ENCODE measurements at regions not wholly inside any gene's neighbourhood (a gene's known extent, or its start where the extent isn't known, plus 50 kb on each side); places are given as distances from the start of the nearest gene placed in this dataset.
"Not testable (repeated sequence)": the region's sequence is repeated elsewhere in the genome, so short reads cannot be mapped to it uniquely, and the experiment has no call there.

DNA sequence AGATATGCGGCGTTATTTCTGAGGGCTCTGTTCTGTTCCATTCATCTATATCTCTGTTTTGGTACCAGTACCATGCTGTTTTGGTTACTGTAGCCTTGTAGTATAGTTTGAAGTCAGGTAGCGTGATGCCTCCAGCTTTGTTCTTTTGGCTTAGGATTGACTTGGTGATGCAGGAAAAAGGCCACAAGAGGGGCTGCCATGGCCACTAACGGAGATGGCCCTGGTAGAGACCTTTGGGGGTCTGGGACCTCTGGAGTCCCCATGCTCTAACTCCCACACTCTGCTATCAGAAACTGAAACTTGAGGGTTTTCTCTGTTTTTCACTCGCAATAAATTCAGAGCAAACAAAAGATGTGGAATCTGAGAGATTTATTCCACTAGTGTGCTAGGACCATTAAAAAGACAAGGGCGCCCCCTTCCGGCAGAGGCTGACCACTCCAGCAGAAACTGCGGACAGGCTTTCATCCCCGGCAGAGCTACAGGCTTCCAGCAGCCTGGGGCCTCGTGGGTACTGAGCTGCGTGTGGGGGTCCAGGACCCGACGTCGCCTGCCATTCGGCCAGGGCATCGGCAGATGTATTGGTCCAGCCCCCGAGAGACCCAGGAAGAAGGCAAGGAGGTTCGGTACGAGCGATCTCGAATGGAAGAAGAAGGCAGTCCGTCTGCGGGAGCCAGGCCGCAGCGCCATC, 775.1 kb downstream of the EPHA7 start:
- H3K27me3 Mint-ChIP-seq; H3K27ac Mint-ChIP-seq; H3K36me3 Mint-ChIP-seq; H3K4me1 Mint-ChIP-seq; ATAC-seq (ENCODE audit: low read depth in 2 of 2); DNase-seq; H3K4me3 Mint-ChIP-seq: not testable (repeated sequence)
- H3K9me3 Mint-ChIP-seq: peaks cover 0 to 15% (median 2%) of the 10 kb centered on the region in 7 donors

DNA sequence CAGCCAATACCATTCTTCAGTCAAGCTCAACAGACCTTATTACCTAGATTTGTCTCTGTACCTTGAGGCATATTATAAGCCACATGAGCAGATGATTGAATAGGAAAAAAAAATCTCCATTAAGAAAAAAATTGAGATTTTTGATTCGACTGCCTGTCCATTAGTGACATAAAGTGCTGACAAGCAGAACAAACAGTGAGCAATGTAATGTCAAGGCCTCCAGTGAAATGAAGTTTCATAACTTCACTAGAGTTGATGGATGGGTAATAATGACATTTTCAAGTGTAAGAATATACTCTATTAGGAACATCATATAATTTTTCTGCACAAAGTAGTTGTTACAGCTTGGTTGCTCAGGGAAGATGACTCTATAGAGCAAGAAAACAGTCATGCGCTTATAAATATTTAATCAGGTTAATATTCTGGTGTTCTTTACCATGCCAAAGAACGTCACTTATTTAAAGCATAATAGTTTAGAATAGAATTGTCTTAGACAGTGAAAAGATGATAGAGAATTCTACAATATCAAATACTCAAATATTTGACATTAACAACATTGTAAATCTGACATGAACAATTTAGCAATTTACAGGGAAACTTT, 783.7 kb downstream of the EPHA7 start:
- H3K4me3 Mint-ChIP-seq: no peak overlapping the region
- H3K4me1 Mint-ChIP-seq: no peaks in the 10 kb centered on the region
- peaks cover 0 to 8% (median 0%) of the 10 kb centered on the region in 7 donors for H3K9me3 Mint-ChIP-seq
- no peak for DNase-seq
- no peaks in the 10 kb centered on the region for H3K27me3 Mint-ChIP-seq
- no peak overlapping the region for H3K27ac Mint-ChIP-seq
- H3K36me3 Mint-ChIP-seq: no peaks in the 10 kb centered on the region
- ATAC-seq (ENCODE audit: low read depth in 2 of 2): no peak

DNA sequence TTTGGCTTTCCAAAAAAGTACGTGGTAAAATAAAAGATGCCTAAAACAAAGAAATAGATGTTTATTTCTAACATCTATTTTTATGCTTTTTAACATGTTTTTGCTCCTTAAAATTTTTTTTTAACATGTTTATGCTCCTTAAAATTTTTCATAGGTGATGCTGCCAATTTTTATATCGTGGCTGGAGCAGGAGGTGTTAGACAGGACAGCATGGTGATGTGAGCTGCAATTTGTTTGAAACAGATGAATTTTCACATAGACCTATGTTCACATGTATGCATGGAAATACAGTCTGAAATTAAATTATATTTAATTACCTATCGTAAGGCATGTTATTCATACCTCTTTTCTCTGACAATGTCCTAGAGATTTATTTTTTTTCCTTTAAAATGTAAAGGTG, 784.8 kb downstream of the EPHA7 start:
- Mint-ChIP-seq H3K27ac (no peak overlapping the region), H3K9me3 (peaks cover 0 to 8% (median 0%) of the 10 kb centered on the region in 7 donors), H3K27me3 (no peaks in the 10 kb centered on the region), H3K4me1 (no peaks in the 10 kb centered on the region), H3K36me3 (no peaks in the 10 kb centered on the region), H3K4me3 (no peak overlapping the region)
- ATAC-seq (ENCODE audit: low read depth in 2 of 2): no peak
- no peak for DNase-seq

DNA sequence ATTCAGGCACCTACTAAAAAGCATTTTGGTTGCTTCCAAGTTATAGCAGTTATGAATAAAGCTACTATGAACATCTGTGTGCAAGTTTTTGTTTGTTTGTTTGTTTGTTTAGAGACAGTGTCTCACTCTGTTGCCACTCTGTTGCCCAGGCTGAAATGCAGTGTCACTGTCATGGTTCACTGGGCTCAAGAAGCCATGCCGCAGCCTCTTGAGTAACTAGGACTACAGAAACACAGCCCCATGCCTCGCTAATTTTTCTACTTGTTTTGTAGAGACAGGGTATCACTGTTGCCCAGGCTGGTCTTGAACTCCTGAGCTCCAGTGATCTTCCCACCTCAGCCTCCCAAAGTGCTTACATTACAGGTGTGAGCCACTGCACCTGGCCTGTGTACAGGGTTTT, 795.9 kb downstream of the EPHA7 start:
- H3K36me3 Mint-ChIP-seq: no peaks in the 10 kb centered on the region

DNA sequence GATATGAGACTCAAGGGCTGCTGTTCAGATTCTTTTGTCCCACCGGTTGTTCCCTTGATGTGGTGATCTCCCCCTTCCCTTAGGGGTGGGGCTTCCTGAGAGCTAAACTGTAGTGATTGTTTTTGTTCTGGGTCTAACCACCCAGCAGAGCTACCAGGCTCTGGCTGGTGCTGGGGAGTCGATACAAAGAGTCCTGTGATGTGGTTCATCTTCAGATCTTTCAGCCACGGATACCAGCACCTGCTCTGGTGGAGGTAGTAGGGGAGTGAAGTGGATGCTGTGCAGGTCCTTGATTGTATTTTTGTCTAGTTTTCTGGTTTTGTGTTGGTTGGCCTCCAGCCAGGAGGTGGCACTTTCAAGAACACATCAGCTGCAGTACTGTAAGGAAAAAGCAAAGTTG, 801.6 kb downstream of the EPHA7 start:
- no peaks in the 10 kb centered on the region for H3K27me3 Mint-ChIP-seq
- DNase-seq (no peak), ATAC-seq (ENCODE audit: low read depth in 2 of 2) (no peak)
- no peaks in the 10 kb centered on the region for H3K36me3 Mint-ChIP-seq
- H3K4me1 Mint-ChIP-seq: no peaks in the 10 kb centered on the region
- no peak overlapping the region for H3K27ac Mint-ChIP-seq
- peaks cover 4 to 13% (median 8%) of the 10 kb centered on the region in 7 donors for H3K9me3 Mint-ChIP-seq
- no peak overlapping the region for H3K4me3 Mint-ChIP-seq

More for the DNA sequence above, 795.9 kb downstream of the EPHA7 start:
- no peaks in the 10 kb centered on the region for H3K4me1 Mint-ChIP-seq
- H3K27ac Mint-ChIP-seq: no peak overlapping the region
- ATAC-seq (ENCODE audit: low read depth in 2 of 2) (no peak), DNase-seq (no peak)
- H3K27me3 Mint-ChIP-seq: no peaks in the 10 kb centered on the region
- H3K4me3 Mint-ChIP-seq: no peak overlapping the region
- H3K9me3 Mint-ChIP-seq: peaks cover 3 to 19% (median 8%) of the 10 kb centered on the region in 7 donors

DNA sequence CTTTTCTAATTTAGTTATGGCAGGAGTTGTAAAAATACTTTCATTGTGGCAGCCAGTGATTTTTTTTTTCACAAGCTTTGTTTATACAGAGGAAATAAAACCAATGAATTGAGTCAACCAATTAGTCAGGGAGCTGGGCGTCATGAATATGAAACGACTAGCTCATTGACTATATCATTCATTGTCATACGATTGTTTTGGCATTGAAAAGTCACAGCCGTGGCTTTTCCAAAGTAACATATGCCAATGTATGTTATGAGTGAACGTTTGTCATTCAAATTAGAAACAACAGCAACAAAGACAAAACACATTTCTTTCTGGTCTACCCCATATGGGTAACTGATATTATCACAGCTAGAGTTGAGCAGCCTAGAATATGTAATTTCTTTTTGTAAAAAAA, 810.6 kb downstream of the EPHA7 start:
- Mint-ChIP-seq H3K27me3 (no peaks in the 10 kb centered on the region), H3K27ac (no peak overlapping the region), H3K36me3 (no peaks in the 10 kb centered on the region), H3K4me1 (no peaks in the 10 kb centered on the region), H3K9me3 (peaks cover 2 to 12% (median 7%) of the 10 kb centered on the region in 7 donors), H3K4me3 (no peak overlapping the region)
- DNase-seq (no peak), ATAC-seq (ENCODE audit: low read depth in 2 of 2) (no peak)

DNA sequence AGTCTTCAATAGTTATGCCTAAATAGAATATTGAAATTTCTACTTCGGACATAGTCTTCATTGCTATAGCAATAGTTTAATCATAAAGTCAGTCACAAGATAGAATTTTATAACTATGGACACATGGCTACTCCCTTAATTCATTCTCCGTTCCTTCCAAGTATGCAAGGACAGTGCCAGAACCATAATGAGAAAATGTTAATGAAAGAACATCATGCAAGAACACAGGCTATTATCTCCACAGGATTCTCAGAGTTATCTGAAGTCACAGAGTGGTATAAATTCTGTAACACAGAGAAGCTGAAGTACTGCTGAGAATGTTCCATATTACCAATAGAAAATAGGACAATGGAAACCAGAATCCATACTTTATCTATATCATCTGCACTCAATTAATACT, 826.2 kb downstream of the EPHA7 start:
- H3K4me3 Mint-ChIP-seq: no peak overlapping the region
- DNase-seq: no peak
- no peaks in the 10 kb centered on the region for H3K4me1 Mint-ChIP-seq
- ATAC-seq (ENCODE audit: low read depth in 2 of 2): no peak
- H3K27me3 Mint-ChIP-seq: no peaks in the 10 kb centered on the region
- H3K36me3 Mint-ChIP-seq: no peaks in the 10 kb centered on the region
- no peak overlapping the region for H3K27ac Mint-ChIP-seq
- peaks cover 0 to 3% (median 0%) of the 10 kb centered on the region in 7 donors for H3K9me3 Mint-ChIP-seq

DNA sequence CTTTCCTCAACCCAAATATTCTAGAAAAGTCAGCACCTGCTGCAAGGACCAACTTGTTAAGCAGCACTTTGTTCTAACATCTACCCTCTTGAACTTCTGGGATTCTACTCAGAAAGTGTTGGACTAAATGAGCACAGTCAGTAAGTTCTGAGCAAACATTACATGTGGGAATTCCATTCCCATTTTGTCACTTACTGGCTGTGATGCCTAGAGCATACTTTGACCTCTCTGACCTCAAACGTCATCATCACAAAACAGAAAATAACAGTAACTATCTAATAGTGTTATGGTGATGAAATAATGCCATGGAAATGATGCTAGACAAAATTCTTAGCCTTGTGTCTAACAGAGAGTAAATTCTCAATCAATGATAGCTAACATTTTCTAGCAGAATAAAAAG, 829.4 kb downstream of the EPHA7 start:
- H3K27me3 Mint-ChIP-seq: no peaks in the 10 kb centered on the region

DNA sequence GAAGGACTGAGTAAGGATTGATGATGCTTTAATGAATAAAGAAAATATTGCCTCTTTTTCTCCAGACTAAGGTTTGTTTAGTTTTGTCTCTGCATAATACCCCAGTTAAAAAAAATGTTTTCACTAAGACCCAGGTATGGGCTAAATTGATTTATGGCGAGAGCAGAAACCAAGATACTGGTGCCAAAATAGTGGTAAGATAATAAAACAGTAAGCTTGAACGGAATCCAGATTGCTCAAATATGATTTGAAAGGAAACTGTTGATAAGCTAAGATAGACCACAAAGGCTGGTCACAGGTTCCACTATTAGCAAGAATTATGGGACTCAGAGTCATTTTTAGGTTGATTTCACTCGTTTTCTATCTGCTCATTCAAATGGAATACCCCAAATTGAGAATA, 831.2 kb downstream of the EPHA7 start:
- Mint-ChIP-seq H3K4me1 (no peaks in the 10 kb centered on the region), H3K4me3 (no peak overlapping the region), H3K27me3 (no peaks in the 10 kb centered on the region), H3K9me3 (peaks cover 0 to 3% (median 0%) of the 10 kb centered on the region in 7 donors), H3K36me3 (no peaks in the 10 kb centered on the region), H3K27ac (no peak overlapping the region)
- DNase-seq (no peak), ATAC-seq (ENCODE audit: low read depth in 2 of 2) (no peak)

More for the DNA sequence above, 829.4 kb downstream of the EPHA7 start:
- no peak for DNase-seq
- no peak overlapping the region for H3K4me3 Mint-ChIP-seq
- ATAC-seq (ENCODE audit: low read depth in 2 of 2): no peak
- H3K27ac Mint-ChIP-seq: no peak overlapping the region
- peaks cover 0 to 2% (median 0%) of the 10 kb centered on the region in 7 donors for H3K9me3 Mint-ChIP-seq
- no peaks in the 10 kb centered on the region for H3K4me1 Mint-ChIP-seq
- no peaks in the 10 kb centered on the region for H3K36me3 Mint-ChIP-seq

DNA sequence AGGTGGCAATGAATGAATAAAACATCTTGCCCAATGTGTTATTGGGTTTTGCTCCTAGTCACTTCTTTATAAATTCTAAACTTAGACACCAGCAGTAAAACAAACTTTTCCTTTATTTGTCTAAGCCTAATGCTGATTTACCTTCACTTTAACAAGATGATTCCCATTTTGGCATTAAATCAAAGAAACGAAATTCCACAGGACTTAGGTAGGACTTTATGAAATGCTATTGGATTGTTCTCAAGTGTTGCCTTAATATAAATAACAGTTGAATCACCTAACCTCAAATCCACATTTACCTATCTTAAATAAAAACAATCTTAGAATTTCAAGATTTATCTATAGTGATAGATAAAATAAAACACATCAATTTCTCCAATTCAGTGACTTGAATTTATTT, 831.8 kb downstream of the EPHA7 start:
- DNase-seq (no peak), ATAC-seq (ENCODE audit: low read depth in 2 of 2) (no peak)
- H3K27ac Mint-ChIP-seq: no peak overlapping the region
- H3K9me3 Mint-ChIP-seq: peaks cover 0 to 3% (median 0%) of the 10 kb centered on the region in 7 donors
- H3K4me1 Mint-ChIP-seq: no peaks in the 10 kb centered on the region
- no peaks in the 10 kb centered on the region for H3K36me3 Mint-ChIP-seq
- H3K27me3 Mint-ChIP-seq: no peaks in the 10 kb centered on the region
- no peak overlapping the region for H3K4me3 Mint-ChIP-seq

DNA sequence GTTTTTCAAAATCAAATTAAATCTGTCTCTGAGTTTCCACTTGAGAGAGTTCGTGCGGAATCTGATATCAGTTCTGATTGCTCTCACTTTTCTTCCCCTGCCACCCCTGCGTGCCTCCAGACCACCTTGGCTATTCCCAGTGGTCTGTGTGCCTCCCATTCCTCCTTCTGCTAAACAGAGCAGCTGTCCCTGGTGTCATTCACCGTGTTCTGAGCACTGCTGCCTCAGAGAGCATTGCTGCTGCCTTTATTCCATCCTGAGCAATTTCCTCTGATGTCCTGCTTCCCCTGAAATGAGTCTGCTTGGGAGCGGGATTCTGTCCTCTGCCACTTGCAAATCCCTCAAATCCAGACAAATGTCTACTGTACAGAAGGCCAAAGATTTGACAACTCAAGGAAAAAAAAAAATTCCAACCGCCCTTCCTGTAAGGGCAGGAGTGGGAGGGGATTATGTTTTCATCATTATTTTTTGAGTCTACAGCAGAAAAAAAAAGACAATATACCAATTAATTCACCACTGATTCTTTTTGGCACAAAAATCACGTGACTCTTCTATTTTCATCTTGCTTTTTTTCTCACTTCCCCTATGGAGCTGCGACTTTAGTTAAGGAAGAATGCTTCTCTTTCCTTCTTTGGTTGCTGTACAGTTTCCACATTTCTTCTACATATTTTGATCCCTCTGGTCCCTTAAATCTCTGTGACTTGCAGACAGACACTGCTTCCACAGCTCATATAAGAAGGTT, 833.0 kb downstream of the EPHA7 start:
- ATAC-seq (ENCODE audit: low read depth in 2 of 2): no peak
- Mint-ChIP-seq H3K4me3 (no peak overlapping the region), H3K36me3 (no peaks in the 10 kb centered on the region), H3K27me3 (no peaks in the 10 kb centered on the region), H3K4me1 (no peaks in the 10 kb centered on the region), H3K27ac (no peak overlapping the region), H3K9me3 (peaks cover 0 to 4% (median 1%) of the 10 kb centered on the region in 7 donors)
- DNase-seq: no peak

DNA sequence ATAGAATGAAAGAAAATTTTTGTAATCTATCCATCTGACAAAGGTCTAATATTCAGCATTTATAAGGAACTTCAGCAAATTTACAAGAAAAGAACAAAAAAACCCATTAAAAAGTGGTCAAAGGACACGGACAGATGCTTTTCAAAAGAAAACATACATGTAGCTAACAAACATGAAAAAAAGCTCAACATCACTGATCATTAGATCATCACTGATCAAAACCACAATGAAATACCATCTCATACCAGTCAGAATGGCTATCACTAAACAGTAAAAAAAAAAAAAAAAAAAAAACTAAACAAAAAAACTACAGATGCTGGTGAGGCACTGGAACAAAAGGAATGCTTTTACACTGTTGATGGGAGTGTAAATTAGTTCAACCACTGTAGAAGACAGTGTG, 837.1 kb downstream of the EPHA7 start:
- no peak overlapping the region for H3K27ac Mint-ChIP-seq
- ATAC-seq (ENCODE audit: low read depth in 2 of 2) (no peak), DNase-seq (no peak)
- no peaks in the 10 kb centered on the region for H3K4me1 Mint-ChIP-seq
- H3K4me3 Mint-ChIP-seq: no peak overlapping the region
- peaks cover 0 to 20% (median 8%) of the 10 kb centered on the region in 7 donors for H3K9me3 Mint-ChIP-seq
- no peaks in the 10 kb centered on the region for H3K36me3 Mint-ChIP-seq
- no peaks in the 10 kb centered on the region for H3K27me3 Mint-ChIP-seq

DNA sequence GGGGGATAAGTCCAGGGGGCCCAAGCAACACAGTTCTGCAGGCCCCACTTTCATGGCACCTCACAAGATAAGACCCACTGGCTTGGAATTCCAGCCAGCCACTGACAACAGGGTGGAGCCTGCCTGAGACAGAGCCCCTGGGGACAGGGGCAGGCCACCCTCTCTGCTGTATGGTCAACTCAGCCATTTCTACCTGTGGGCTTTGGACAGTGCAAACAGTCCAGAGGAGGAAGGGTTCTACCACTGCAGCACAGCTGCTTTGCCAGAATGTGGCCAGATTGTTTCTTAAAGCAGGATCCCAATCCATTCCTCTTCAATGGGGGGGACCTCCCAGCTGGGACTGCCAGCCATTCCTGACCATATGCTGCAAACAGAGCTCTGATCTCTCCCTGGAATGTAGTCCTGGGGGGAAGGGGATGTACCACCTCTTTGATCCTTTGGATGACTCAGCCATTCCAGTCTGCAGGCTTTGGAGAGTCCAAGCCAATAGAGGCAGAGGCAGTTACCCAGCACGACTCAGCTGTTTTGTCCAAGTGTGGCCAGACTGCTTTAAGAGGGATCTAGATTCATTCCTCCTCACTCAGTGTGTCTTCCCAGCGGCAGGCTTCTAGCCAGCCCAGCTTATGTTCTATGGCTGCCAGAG, 842.2 kb downstream of the EPHA7 start:
- no peaks in the 10 kb centered on the region for H3K4me1 Mint-ChIP-seq
- H3K27me3 Mint-ChIP-seq: no peaks in the 10 kb centered on the region
- ATAC-seq (ENCODE audit: low read depth in 2 of 2): no peak
- H3K4me3 Mint-ChIP-seq: no peak overlapping the region
- no peaks in the 10 kb centered on the region for H3K36me3 Mint-ChIP-seq
- peaks cover 0 to 20% (median 8%) of the 10 kb centered on the region in 7 donors for H3K9me3 Mint-ChIP-seq
- DNase-seq: no peak
- no peak overlapping the region for H3K27ac Mint-ChIP-seq

DNA sequence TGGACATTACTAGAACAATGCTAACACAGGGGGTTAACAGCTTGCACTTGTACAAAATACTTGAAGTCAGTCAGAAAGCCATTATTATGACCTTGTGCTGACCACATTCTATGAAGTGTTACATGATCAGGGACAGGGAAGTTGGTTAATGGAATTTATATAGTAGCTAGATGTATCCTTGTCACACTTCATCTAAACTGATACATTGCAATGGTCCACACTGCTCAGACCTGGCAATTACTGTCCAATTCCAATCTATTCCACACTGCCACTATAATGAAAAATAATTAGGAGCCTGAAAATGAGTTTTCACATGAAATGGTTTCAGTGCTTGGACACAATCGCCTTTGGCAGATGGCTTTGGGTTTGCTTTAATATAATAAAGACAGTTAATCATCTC, 850.8 kb downstream of the EPHA7 start:
- Mint-ChIP-seq H3K36me3 (no peaks in the 10 kb centered on the region), H3K4me3 (no peak overlapping the region), H3K9me3 (no peaks in the 10 kb centered on the region), H3K27ac (no peak overlapping the region), H3K4me1 (no peaks in the 10 kb centered on the region), H3K27me3 (no peaks in the 10 kb centered on the region)
- DNase-seq: no peak
- ATAC-seq (ENCODE audit: low read depth in 2 of 2): no peak
